ENCODE measurements at regions not wholly inside any gene's neighbourhood (a gene's known extent, or its start where the extent isn't known, plus 50 kb on each side); places are given as distances from the start of the nearest gene placed in this dataset.

DNA sequence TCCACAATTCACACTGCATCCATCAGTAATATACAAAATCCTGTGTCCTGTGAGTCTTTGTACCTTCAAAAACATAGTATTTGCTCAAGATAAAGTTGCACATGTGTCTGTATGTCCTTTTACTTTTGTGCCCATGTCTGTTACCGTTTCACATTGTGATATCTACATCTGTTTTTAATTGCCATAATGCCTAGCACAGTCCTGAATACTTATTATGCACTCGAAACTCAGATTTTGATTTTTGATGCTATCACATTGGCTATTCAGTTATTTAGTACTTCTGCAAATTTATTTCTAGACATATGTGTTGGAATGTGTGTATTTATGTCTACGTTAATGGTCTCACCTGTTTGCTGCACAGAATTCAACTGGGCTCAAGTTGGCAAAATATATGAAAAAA lies 452.8 kb upstream of the ZEB2 start:
- TF ChIP-seq, protein P1, sequence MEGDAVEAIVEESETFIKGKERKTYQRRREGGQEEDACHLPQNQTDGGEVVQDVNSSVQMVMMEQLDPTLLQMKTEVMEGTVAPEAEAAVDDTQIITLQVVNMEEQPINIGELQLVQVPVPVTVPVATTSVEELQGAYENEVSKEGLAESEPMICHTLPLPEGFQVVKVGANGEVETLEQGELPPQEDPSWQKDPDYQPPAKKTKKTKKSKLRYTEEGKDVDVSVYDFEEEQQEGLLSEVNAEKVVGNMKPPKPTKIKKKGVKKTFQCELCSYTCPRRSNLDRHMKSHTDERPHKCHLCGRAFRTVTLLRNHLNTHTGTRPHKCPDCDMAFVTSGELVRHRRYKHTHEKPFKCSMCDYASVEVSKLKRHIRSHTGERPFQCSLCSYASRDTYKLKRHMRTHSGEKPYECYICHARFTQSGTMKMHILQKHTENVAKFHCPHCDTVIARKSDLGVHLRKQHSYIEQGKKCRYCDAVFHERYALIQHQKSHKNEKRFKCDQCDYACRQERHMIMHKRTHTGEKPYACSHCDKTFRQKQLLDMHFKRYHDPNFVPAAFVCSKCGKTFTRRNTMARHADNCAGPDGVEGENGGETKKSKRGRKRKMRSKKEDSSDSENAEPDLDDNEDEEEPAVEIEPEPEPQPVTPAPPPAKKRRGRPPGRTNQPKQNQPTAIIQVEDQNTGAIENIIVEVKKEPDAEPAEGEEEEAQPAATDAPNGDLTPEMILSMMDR (IDR thresholded peaks at IDR 0.05): no peak
- no peak for TF ChIP-seq POLR2A (IDR thresholded peaks at IDR 0.05)

All from Peyer's patch (tissue), 4 donors.